HEK293 (cell line): ENCODE measurements at regions not wholly inside any gene's neighbourhood (a gene's known extent, or its start where the extent isn't known, plus 50 kb on each side); places are given as distances from the start of the nearest gene placed in this dataset.

ENCODE experiments used
- CTCF ChIA-PET: fragments of 350-600 bp; formaldehyde crosslinking; extraction: SDS; loops from one replicate; lab custom pipeline; 2021; ENCODE audit warnings: antibody characterized with exemption; lab: Yijun Ruan, JAX
- POLR2A ChIA-PET: fragments of 300-600 bp; formaldehyde crosslinking; extraction: SDS; loops from one replicate; lab custom pipeline; 2020; ENCODE audit warnings: antibody characterized with exemption, inconsistent platforms; lab: Yijun Ruan, JAX
- H3K27ac ChIP-seq: fragments of 200-500 bp; sonication (Bioruptor generic); 2 replicates; pipeline ENCODE4 v1.5.1; 2014; ENCODE audit warnings: low read depth, low read length, control low read depth, inconsistent platforms; ENCODE audit errors: extremely low read depth
- H3K36me3 ChIP-seq, 2 experiments: fragments of 200-500 bp in 1 of 2; sonication (Bioruptor generic) in 1 of 2; 1 replicate in 1 of 2; 2 replicates in 1 of 2; pipeline ENCODE4 v1.5.1; 2014 to 2017; ENCODE audit warnings: inconsistent platforms in 2 of 2, low read length in 2 of 2; ENCODE audit not compliant: control insufficient read depth in 2 of 2, insufficient read depth in 1 of 2
- H3K4me1 ChIP-seq: fragments of 200-500 bp; sonication (Bioruptor generic); 2 replicates; pipeline ENCODE4 v1.5.1; 2014; ENCODE audit warnings: mild to moderate bottlenecking, low read length, inconsistent platforms; ENCODE audit not compliant: control insufficient read depth, insufficient read depth
- H3K4me3 ChIP-seq: 2 replicates; pipeline ENCODE4 v1.5.1; 2011; ENCODE audit warnings: low read depth, mild to moderate bottlenecking, control low read depth, low read length, moderate library complexity
- H3K9me3 ChIP-seq: fragments of 200-500 bp; sonication (Bioruptor generic); 2 replicates; pipeline ENCODE4 v1.5.1; 2014; ENCODE audit warnings: low read depth, low read length, inconsistent platforms; ENCODE audit not compliant: control insufficient read depth, insufficient read depth
- GLIS1 ChIP-seq: fragments of 450-650 bp; formaldehyde crosslinking; IDR thresholded peaks from 2 replicates; pipeline ENCODE4 v1.5.1; 2016; ENCODE audit warnings: missing biosample characterization, missing genetic modification characterization
- REPIN1 ChIP-seq: fragments of 450-650 bp; formaldehyde crosslinking; IDR thresholded peaks from 2 replicates; pipeline ENCODE4 v1.5.1; 2017; ENCODE audit warnings: missing biosample characterization, missing genetic modification characterization, low read depth
- SALL2 ChIP-seq: fragments of 450-650 bp; formaldehyde crosslinking; IDR thresholded peaks from 2 replicates; pipeline ENCODE4 v1.5.0; 2017; ENCODE audit warnings: missing biosample characterization, mild to moderate bottlenecking, missing genetic modification characterization, borderline replicate concordance
- TCF7L2 ChIP-seq: IDR thresholded peaks from 2 replicates; pipeline ENCODE4 v1.6.1; 2011; ENCODE audit warnings: low read depth, mild to moderate bottlenecking, inconsistent platforms, low read length, moderate library complexity, borderline replicate concordance
- WT1 ChIP-seq: fragments of 450-650 bp; formaldehyde crosslinking; IDR thresholded peaks from 2 replicates; pipeline ENCODE4 v1.5.1; 2016; ENCODE audit warnings: missing biosample characterization, missing genetic modification characterization
- ZBTB49 ChIP-seq: fragments of 450-650 bp; formaldehyde crosslinking; IDR thresholded peaks from 2 replicates; pipeline ENCODE4 v1.5.1; 2016; ENCODE audit warnings: missing biosample characterization, missing genetic modification characterization, low read depth
- ZBTB7A ChIP-seq: fragments of 450-650 bp; formaldehyde crosslinking; IDR thresholded peaks from 2 replicates; pipeline ENCODE4 v1.5.1; 2016; ENCODE audit warnings: low read depth, missing biosample characterization, missing genetic modification characterization
- ZEB2 ChIP-seq: fragments of 450-650 bp; formaldehyde crosslinking; IDR thresholded peaks from 2 replicates; pipeline ENCODE4 v1.5.1; 2016; ENCODE audit warnings: missing biosample characterization, missing genetic modification characterization
- ZFHX2 ChIP-seq: fragments of 450-650 bp; formaldehyde crosslinking; conservative IDR thresholded peaks from 2 replicates; pipeline ENCODE4 v1.5.1; 2016; ENCODE audit warnings: missing biosample characterization, missing genetic modification characterization
- ZFP37 ChIP-seq: fragments of 450-650 bp; formaldehyde crosslinking; IDR thresholded peaks from 2 replicates; pipeline ENCODE4 v1.5.1; 2016; ENCODE audit warnings: missing biosample characterization, missing genetic modification characterization
- ZNF114 ChIP-seq: fragments of 450-650 bp; formaldehyde crosslinking; IDR thresholded peaks from 2 replicates; pipeline ENCODE4 v1.5.0; 2017; ENCODE audit warnings: missing biosample characterization, missing genetic modification characterization
- ZNF26 ChIP-seq: fragments of 450-650 bp; formaldehyde crosslinking; IDR thresholded peaks from 2 replicates; pipeline ENCODE4 v1.5.1; 2016; ENCODE audit warnings: missing biosample characterization, missing genetic modification characterization
- ZNF280D ChIP-seq: fragments of 450-650 bp; formaldehyde crosslinking; IDR thresholded peaks from 2 replicates; pipeline ENCODE4 v1.5.1; 2016; ENCODE audit warnings: missing biosample characterization, missing genetic modification characterization
- ZNF292 ChIP-seq: fragments of 450-650 bp; formaldehyde crosslinking; IDR thresholded peaks from 2 replicates; pipeline ENCODE4 v1.5.1; 2016; ENCODE audit warnings: low read depth, missing biosample characterization, missing genetic modification characterization, borderline replicate concordance
- ZNF548 ChIP-seq: fragments of 450-650 bp; formaldehyde crosslinking; IDR thresholded peaks from 2 replicates; pipeline ENCODE4 v1.5.1; 2016; ENCODE audit warnings: missing biosample characterization, missing genetic modification characterization
- ZNF610 ChIP-seq: fragments of 450-650 bp; formaldehyde crosslinking; IDR thresholded peaks from 2 replicates; pipeline ENCODE4 v1.5.1; 2016; ENCODE audit warnings: missing biosample characterization, missing genetic modification characterization, borderline replicate concordance
- ZNF654 ChIP-seq: fragments of 450-650 bp; formaldehyde crosslinking; IDR thresholded peaks from 2 replicates; pipeline ENCODE4 v1.5.1; 2016; ENCODE audit warnings: low read depth, missing biosample characterization, missing genetic modification characterization
- ZNF785 ChIP-seq: fragments of 450-650 bp; formaldehyde crosslinking; IDR thresholded peaks from 2 replicates; pipeline ENCODE4 v1.5.1; 2016; ENCODE audit warnings: missing biosample characterization, missing genetic modification characterization
- ZNF792 ChIP-seq: fragments of 450-650 bp; formaldehyde crosslinking; IDR thresholded peaks from 2 replicates; pipeline ENCODE4 v1.5.1; 2016; ENCODE audit warnings: missing biosample characterization, missing genetic modification characterization
- ZNF830 ChIP-seq: fragments of 450-650 bp; IDR thresholded peaks from 2 replicates; pipeline ENCODE4 v1.5.0; 2018; ENCODE audit warnings: missing biosample characterization, missing genetic modification characterization, low read depth, mild to moderate bottlenecking, moderate library complexity
- ZSCAN23 ChIP-seq: fragments of 450-650 bp; formaldehyde crosslinking; IDR thresholded peaks from 2 replicates; pipeline ENCODE4 v1.5.1; 2016; ENCODE audit warnings: missing biosample characterization, missing genetic modification characterization
- TF ChIP-seq, protein P1 (sequence below): fragments of 450-650 bp; formaldehyde crosslinking; IDR thresholded peaks from 2 replicates; pipeline ENCODE4 v1.5.1; 2017; ENCODE audit warnings: missing biosample characterization, missing genetic modification characterization
- TF ChIP-seq, protein P2 (sequence below): fragments of 450-650 bp; formaldehyde crosslinking; IDR thresholded peaks from 2 replicates; pipeline ENCODE4 v1.5.1; 2017; ENCODE audit warnings: missing biosample characterization, missing genetic modification characterization
- TF ChIP-seq, protein P3 (sequence below): fragments of 450-650 bp; formaldehyde crosslinking; IDR thresholded peaks from 2 replicates; pipeline ENCODE4 v1.5.1; 2016; ENCODE audit warnings: missing biosample characterization, missing genetic modification characterization

GRCh38 chr13:76680112-76680511 is 206.1 kb downstream of the KCTD12 start:
- TF ChIP-seq ZEB2 (tag by site-specific recombination), result no peak
- TF ChIP-seq GLIS1, result no peak
- TF ChIP-seq ZNF610 (tag by site-specific recombination), result no peak
- no peak for TF ChIP-seq ZFHX2
- TF ChIP-seq, protein P1, sequence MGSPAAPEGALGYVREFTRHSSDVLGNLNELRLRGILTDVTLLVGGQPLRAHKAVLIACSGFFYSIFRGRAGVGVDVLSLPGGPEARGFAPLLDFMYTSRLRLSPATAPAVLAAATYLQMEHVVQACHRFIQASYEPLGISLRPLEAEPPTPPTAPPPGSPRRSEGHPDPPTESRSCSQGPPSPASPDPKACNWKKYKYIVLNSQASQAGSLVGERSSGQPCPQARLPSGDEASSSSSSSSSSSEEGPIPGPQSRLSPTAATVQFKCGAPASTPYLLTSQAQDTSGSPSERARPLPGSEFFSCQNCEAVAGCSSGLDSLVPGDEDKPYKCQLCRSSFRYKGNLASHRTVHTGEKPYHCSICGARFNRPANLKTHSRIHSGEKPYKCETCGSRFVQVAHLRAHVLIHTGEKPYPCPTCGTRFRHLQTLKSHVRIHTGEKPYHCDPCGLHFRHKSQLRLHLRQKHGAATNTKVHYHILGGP, result no peak
- H3K4me3 ChIP-seq, result no peak overlapping the region
- CTCF ChIA-PET, result no interaction called here
- no peak overlapping the region for H3K27ac ChIP-seq
- H3K4me1 ChIP-seq, result no peaks in the 10 kb centered on the region
- H3K9me3 ChIP-seq, result no peaks in the 10 kb centered on the region
- POLR2A ChIA-PET, result no interaction called here
- no peaks in the 10 kb centered on the region for H3K36me3 ChIP-seq

DNA sequence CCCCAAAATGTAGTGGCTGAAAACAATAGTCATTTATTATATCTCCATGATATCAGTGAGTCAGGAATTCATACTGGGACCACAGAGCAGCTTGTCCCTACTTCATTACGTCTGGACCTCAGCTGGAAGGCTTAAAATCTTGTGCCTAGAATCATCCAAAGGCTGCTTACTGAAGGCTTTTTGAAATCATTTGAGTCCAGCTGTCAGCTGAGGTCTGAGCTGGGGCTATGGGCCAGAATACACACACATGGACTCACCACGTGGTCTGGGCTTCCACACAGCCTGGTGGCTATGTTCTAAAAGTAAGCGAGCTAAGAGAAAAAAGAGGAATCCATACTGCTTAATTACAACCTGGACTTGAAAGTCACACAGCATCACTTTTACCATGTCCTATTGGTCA is 209.2 kb downstream of the KCTD12 start:
- POLR2A ChIA-PET, result no interaction called here
- no peaks in the 10 kb centered on the region for H3K9me3 ChIP-seq
- TF ChIP-seq WT1 (no peak), SALL2 (tag by site-specific recombination) (no peak), ZSCAN23 (tag by site-specific recombination) (no peak), ZNF654 (tag by site-specific recombination) (no peak), ZNF792 (tag by site-specific recombination) (no peak), ZBTB49 (tag by site-specific recombination) (no peak), REPIN1 (no peak), ZNF548 (tag by site-specific recombination) (no peak), TCF7L2 (no peak), ZNF26 (tag by site-specific recombination) (no peak), ZFP37 (tag by site-specific recombination) (no peak), ZNF114 (tag by site-specific recombination) (no peak), ZNF785 (tag by site-specific recombination) (no peak), ZNF830 (tag by site-specific recombination) (no peak), ZNF280D (no peak), ZBTB7A (tag by site-specific recombination) (no peak), ZNF292 (tag by site-specific recombination) (no peak)
- TF ChIP-seq, protein P2, sequence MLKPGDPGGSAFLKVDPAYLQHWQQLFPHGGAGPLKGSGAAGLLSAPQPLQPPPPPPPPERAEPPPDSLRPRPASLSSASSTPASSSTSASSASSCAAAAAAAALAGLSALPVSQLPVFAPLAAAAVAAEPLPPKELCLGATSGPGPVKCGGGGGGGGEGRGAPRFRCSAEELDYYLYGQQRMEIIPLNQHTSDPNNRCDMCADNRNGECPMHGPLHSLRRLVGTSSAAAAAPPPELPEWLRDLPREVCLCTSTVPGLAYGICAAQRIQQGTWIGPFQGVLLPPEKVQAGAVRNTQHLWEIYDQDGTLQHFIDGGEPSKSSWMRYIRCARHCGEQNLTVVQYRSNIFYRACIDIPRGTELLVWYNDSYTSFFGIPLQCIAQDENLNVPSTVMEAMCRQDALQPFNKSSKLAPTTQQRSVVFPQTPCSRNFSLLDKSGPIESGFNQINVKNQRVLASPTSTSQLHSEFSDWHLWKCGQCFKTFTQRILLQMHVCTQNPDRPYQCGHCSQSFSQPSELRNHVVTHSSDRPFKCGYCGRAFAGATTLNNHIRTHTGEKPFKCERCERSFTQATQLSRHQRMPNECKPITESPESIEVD (tag by site-specific recombination), result no peak
- TF ChIP-seq, protein P3, sequence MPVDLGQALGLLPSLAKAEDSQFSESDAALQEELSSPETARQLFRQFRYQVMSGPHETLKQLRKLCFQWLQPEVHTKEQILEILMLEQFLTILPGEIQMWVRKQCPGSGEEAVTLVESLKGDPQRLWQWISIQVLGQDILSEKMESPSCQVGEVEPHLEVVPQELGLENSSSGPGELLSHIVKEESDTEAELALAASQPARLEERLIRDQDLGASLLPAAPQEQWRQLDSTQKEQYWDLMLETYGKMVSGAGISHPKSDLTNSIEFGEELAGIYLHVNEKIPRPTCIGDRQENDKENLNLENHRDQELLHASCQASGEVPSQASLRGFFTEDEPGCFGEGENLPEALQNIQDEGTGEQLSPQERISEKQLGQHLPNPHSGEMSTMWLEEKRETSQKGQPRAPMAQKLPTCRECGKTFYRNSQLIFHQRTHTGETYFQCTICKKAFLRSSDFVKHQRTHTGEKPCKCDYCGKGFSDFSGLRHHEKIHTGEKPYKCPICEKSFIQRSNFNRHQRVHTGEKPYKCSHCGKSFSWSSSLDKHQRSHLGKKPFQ (tag by site-specific recombination), result no peak
- TF ChIP-seq, all 188 proteins: peak for 0
- Histone ChIP-seq H3K4me1 (no peaks in the 10 kb centered on the region), H3K36me3 (no peaks in the 10 kb centered on the region), H3K4me3 (no peak overlapping the region), H3K27ac (no peak overlapping the region)
- CTCF ChIA-PET, result interaction anchor here (0.7 kb wide), 1 partner anchor 705 kb away, joined by 3 read pairs; no protein-coding TSS in a partner anchor
